Trophoblast cell (in vitro differentiated cells and primary cell): ENCODE measurements at regions not wholly inside any gene's neighbourhood (a gene's known extent, or its start where the extent isn't known, plus 50 kb on each side); places are given as distances from the start of the nearest gene placed in this dataset.
A peak's percentile ranks its signal among the peaks of the same experiment; 100 is the strongest.
"Not testable (repeated sequence)": the region's sequence is repeated elsewhere in the genome, so short reads cannot be mapped to it uniquely, and the experiment has no call there.

ENCODE experiments used
- DNase-seq, 2 donors: peaks; one replicate each; pipeline ENCODE4 v3.0.0-alpha.2; 2016
- H2AFZ ChIP-seq: 2 replicates; pipeline ENCODE4 v1.6.1; 2013; ENCODE audit warnings: low read length, moderate library complexity, mild to moderate bottlenecking; ENCODE audit not compliant: insufficient read depth, poor library complexity
- H2AK5ac ChIP-seq: 2 replicates; pipeline ENCODE4 v1.6.1; 2013; ENCODE audit warnings: mild to moderate bottlenecking, low read length
- H2BK120ac ChIP-seq: 2 replicates; pipeline ENCODE4 v1.6.1; 2013; ENCODE audit warnings: low read length, mild to moderate bottlenecking, moderate library complexity; ENCODE audit not compliant: insufficient read depth, poor library complexity
- H2BK12ac ChIP-seq: 2 replicates; pipeline ENCODE4 v1.6.1; 2013; ENCODE audit warnings: mild to moderate bottlenecking, low read length, moderate library complexity
- H2BK5ac ChIP-seq: 2 replicates; pipeline ENCODE4 v1.6.1; 2013; ENCODE audit warnings: low read length, low read depth, moderate library complexity, mild to moderate bottlenecking; ENCODE audit not compliant: poor library complexity
- H3K14ac ChIP-seq: 2 replicates; pipeline ENCODE4 v1.6.1; 2013; ENCODE audit warnings: mild to moderate bottlenecking, low read length
- H3K18ac ChIP-seq: 2 replicates; pipeline ENCODE4 v1.6.1; 2013; ENCODE audit warnings: mild to moderate bottlenecking, low read length
- H3K23ac ChIP-seq: 2 replicates; pipeline ENCODE4 v1.6.1; 2013; ENCODE audit warnings: low read length
- H3K27ac ChIP-seq: 2 replicates; pipeline ENCODE4 v1.5.1; 2013; ENCODE audit warnings: low read depth, mild to moderate bottlenecking, inconsistent platforms, low read length, moderate library complexity
- H3K27me3 ChIP-seq: 2 replicates; pipeline ENCODE4 v1.6.1; 2013; ENCODE audit warnings: inconsistent platforms, mild to moderate bottlenecking, low read length, moderate library complexity; ENCODE audit not compliant: insufficient read depth
- H3K36me3 ChIP-seq, 2 experiments: 1 replicate in 1 of 2; 2 replicates in 1 of 2; pipeline ENCODE4 v1.6.1; 2013; ENCODE audit warnings: low read length in 2 of 2, mild to moderate bottlenecking in 2 of 2, moderate library complexity in 1 of 2; ENCODE audit not compliant: insufficient read depth in 2 of 2, control insufficient read depth in 1 of 2
- H3K4ac ChIP-seq: 2 replicates; pipeline ENCODE4 v1.6.1; 2013; ENCODE audit warnings: low read depth, mild to moderate bottlenecking, low read length, moderate library complexity
- H3K4me1 ChIP-seq, 2 experiments: 1 replicate in 1 of 2; 2 replicates in 1 of 2; pipeline ENCODE4 v1.6.1; 2013; ENCODE audit warnings: low read length in 2 of 2, mild to moderate bottlenecking in 2 of 2, moderate library complexity in 1 of 2; ENCODE audit not compliant: insufficient read depth in 2 of 2, control insufficient read depth in 1 of 2
- H3K4me2 ChIP-seq: 2 replicates; pipeline ENCODE4 v1.6.1; 2013; ENCODE audit warnings: inconsistent platforms, mild to moderate bottlenecking, low read length, moderate library complexity
- H3K4me3 ChIP-seq: 2 replicates; pipeline ENCODE4 v1.5.1; 2013; ENCODE audit warnings: mild to moderate bottlenecking, low read depth, low read length, inconsistent platforms
- H3K79me1 ChIP-seq: one replicate; pipeline ENCODE4 v1.6.1; 2013; ENCODE audit warnings: low read length
- H3K79me2 ChIP-seq: 2 replicates; pipeline ENCODE4 v1.6.1; 2013; ENCODE audit warnings: low read length, mild to moderate bottlenecking; ENCODE audit not compliant: control insufficient read depth, insufficient read depth, poor library complexity
- H3K9ac ChIP-seq: 2 replicates; pipeline ENCODE4 v1.6.1; 2013; ENCODE audit warnings: mild to moderate bottlenecking, low read length
- H3K9me3 ChIP-seq: 2 replicates; pipeline ENCODE4 v1.6.1; 2013; ENCODE audit warnings: low read depth, mild to moderate bottlenecking, control low read depth, inconsistent platforms, low read length; ENCODE audit not compliant: insufficient read depth
- H4K12ac ChIP-seq: 2 replicates; pipeline ENCODE4 v1.6.1; 2013; ENCODE audit warnings: low read depth, mild to moderate bottlenecking, low read length, moderate library complexity
- H4K8ac ChIP-seq: 2 replicates; pipeline ENCODE4 v1.6.1; 2013; ENCODE audit warnings: low read depth, mild to moderate bottlenecking, low read length, moderate library complexity
- H4K91ac ChIP-seq: one replicate; pipeline ENCODE4 v1.6.1; 2013; ENCODE audit warnings: low read depth, mild to moderate bottlenecking, low read length, moderate library complexity
- WGBS: extraction: QIAGEN DNeasy Blood & Tissue Kit; methylation state at CpG from one replicate; pipeline ENCODE4 v1.1.7; 2013; ENCODE audit warnings: missing lambda C conversion rate; ENCODE audit not compliant: insufficient read length, insufficient coverage; ENCODE audit errors: extremely low coverage; 5-methylcytosine and 5-hydroxymethylcytosine counted together

- H3K23ac ChIP-seq, result no peak overlapping the region
- no peak overlapping the region for H2BK5ac ChIP-seq
- H2BK120ac ChIP-seq, result no peak overlapping the region
- no peaks in the 10 kb centered on the region for H3K9me3 ChIP-seq
- H3K4me3 ChIP-seq, result no peak overlapping the region
- no peak overlapping the region for H3K4ac ChIP-seq
- no peak overlapping the region for H3K27ac ChIP-seq
- H2AK5ac ChIP-seq, result no peak overlapping the region
- H3K4me2 ChIP-seq, result no peak overlapping the region
- no peak overlapping the region for H3K18ac ChIP-seq
- H4K12ac ChIP-seq, result no peak overlapping the region
- H3K14ac ChIP-seq, result no peak overlapping the region
- no CpG with 5 or more reads among the region's 1 CpG for WGBS
- no peak overlapping the region for H2AFZ ChIP-seq
- no peak overlapping the region for H4K8ac ChIP-seq
- no peaks in the 10 kb centered on the region for H3K27me3 ChIP-seq
- H3K9ac ChIP-seq, result no peak overlapping the region
- H3K79me1 ChIP-seq, result no peaks in the 10 kb centered on the region
- no peak overlapping the region for H2BK12ac ChIP-seq
- H3K4me1 ChIP-seq, result no peaks in the 10 kb centered on the region
- H3K79me2 ChIP-seq, result no peaks in the 10 kb centered on the region
- no peak overlapping the region for H4K91ac ChIP-seq
- DNase-seq, result no peak
- no peaks in the 10 kb centered on the region for H3K36me3 ChIP-seq
Observed at GRCh38 chr2:138307099-138307498, 194.5 kb upstream of the SPOPL start.

GRCh38 chr2:138309760-138310159 is 191.8 kb upstream of the SPOPL start:
- no peak overlapping the region for H3K18ac ChIP-seq
- H4K8ac ChIP-seq, result no peak overlapping the region
- no peak overlapping the region for H2AFZ ChIP-seq
- H2AK5ac ChIP-seq, result no peak overlapping the region
- H3K23ac ChIP-seq, result no peak overlapping the region
- H2BK120ac ChIP-seq, result no peak overlapping the region
- no peaks in the 10 kb centered on the region for H3K4me1 ChIP-seq
- H3K36me3 ChIP-seq, result no peaks in the 10 kb centered on the region
- DNase-seq, result no peak
- H3K4me2 ChIP-seq, result no peak overlapping the region
- no peak overlapping the region for H3K9ac ChIP-seq
- H3K4me3 ChIP-seq, result no peak overlapping the region
- no peak overlapping the region for H4K91ac ChIP-seq
- H4K12ac ChIP-seq, result no peak overlapping the region
- no peaks in the 10 kb centered on the region for H3K79me1 ChIP-seq
- no peak overlapping the region for H2BK12ac ChIP-seq
- no peak overlapping the region for H3K14ac ChIP-seq
- no peaks in the 10 kb centered on the region for H3K9me3 ChIP-seq
- H3K27me3 ChIP-seq, result no peaks in the 10 kb centered on the region
- H3K27ac ChIP-seq, result no peak overlapping the region
- no peaks in the 10 kb centered on the region for H3K79me2 ChIP-seq
- H3K4ac ChIP-seq, result no peak overlapping the region
- WGBS, result no CpG with 5 or more reads among the region's 2 CpGs
- no peak overlapping the region for H2BK5ac ChIP-seq

- H3K4me2 ChIP-seq, result no peak overlapping the region
- H2BK12ac ChIP-seq, result no peak overlapping the region
- no peak overlapping the region for H3K27ac ChIP-seq
- H3K4ac ChIP-seq, result no peak overlapping the region
- no peak overlapping the region for H3K4me3 ChIP-seq
- H2AK5ac ChIP-seq, result no peak overlapping the region
- H3K14ac ChIP-seq, result no peak overlapping the region
- no peaks in the 10 kb centered on the region for H3K79me2 ChIP-seq
- no peaks in the 10 kb centered on the region for H3K79me1 ChIP-seq
- H4K91ac ChIP-seq, result no peak overlapping the region
- H3K9ac ChIP-seq, result no peak overlapping the region
- H2BK120ac ChIP-seq, result no peak overlapping the region
- H4K8ac ChIP-seq, result no peak overlapping the region
- no peaks in the 10 kb centered on the region for H3K36me3 ChIP-seq
- H2BK5ac ChIP-seq, result no peak overlapping the region
- DNase-seq, result no peak
- no peak overlapping the region for H4K12ac ChIP-seq
- H3K18ac ChIP-seq, result no peak overlapping the region
- peaks cover 5% of the 10 kb centered on the region for H3K9me3 ChIP-seq
- no peaks in the 10 kb centered on the region for H3K4me1 ChIP-seq
- no CpG with 5 or more reads among the region's 4 CpGs for WGBS
- no peak overlapping the region for H3K23ac ChIP-seq
- no peak overlapping the region for H2AFZ ChIP-seq
- no peaks in the 10 kb centered on the region for H3K27me3 ChIP-seq
Observed at GRCh38 chr2:138312061-138312460, 189.5 kb upstream of the SPOPL start.

- H3K79me2 ChIP-seq, H2AK5ac ChIP-seq, H4K8ac ChIP-seq, H3K79me1 ChIP-seq, H3K9me3 ChIP-seq, H4K12ac ChIP-seq, H3K4ac ChIP-seq, H2BK12ac ChIP-seq, H2AFZ ChIP-seq, H2BK5ac ChIP-seq, H3K27me3 ChIP-seq, H3K18ac ChIP-seq, H3K23ac ChIP-seq, H3K36me3 ChIP-seq, H2BK120ac ChIP-seq, H3K4me2 ChIP-seq, H3K14ac ChIP-seq, H4K91ac ChIP-seq, H3K9ac ChIP-seq, DNase-seq, H3K27ac ChIP-seq, H3K4me1 ChIP-seq: not testable (repeated sequence)
- peak overlapping the region; percentile 48 for H3K4me3 ChIP-seq
Observed at GRCh38 chr2:138315619-138316018, 186.0 kb upstream of the SPOPL start.
